BLaER1 (cell line): ENCODE measurements at regions not wholly inside any gene's neighbourhood (a gene's known extent, or its start where the extent isn't known, plus 50 kb on each side); places are given as distances from the start of the nearest gene placed in this dataset.

Experiments
- H3K27ac ChIP-seq: shearing (Covaris generic); formaldehyde crosslinking; 2 replicates; pipeline ENCODE4 v1.8.1; 2022
- H3K27me3 ChIP-seq: shearing (Covaris generic); formaldehyde crosslinking; 2 replicates; pipeline ENCODE4 v1.8.1; 2022
- H3K36me3 ChIP-seq: shearing (Covaris generic); formaldehyde crosslinking; 2 replicates; pipeline ENCODE4 v1.8.1; 2022
- H3K4me1 ChIP-seq: shearing (Covaris generic); formaldehyde crosslinking; 2 replicates; pipeline ENCODE4 v1.8.1; 2022
- H3K4me2 ChIP-seq: shearing (Covaris generic); formaldehyde crosslinking; 2 replicates; pipeline ENCODE4 v1.8.1; 2022
- H3K4me3 ChIP-seq: shearing (Covaris generic); formaldehyde crosslinking; 2 replicates; pipeline ENCODE4 v1.8.1; 2022
- H3K9ac ChIP-seq: shearing (Covaris generic); formaldehyde crosslinking; 2 replicates; pipeline ENCODE4 v1.8.1; 2022
- H3K9me3 ChIP-seq: shearing (Covaris generic); formaldehyde crosslinking; 2 replicates; pipeline ENCODE4 v1.8.1; 2022
- H4K20me1 ChIP-seq: shearing (Covaris generic); formaldehyde crosslinking; 2 replicates; pipeline ENCODE4 v1.8.1; 2022
- Cebpa-rat ChIP-seq: shearing (Covaris generic); IDR thresholded peaks from 2 replicates; pipeline ENCODE4 v1.8.1; 2022

DNA sequence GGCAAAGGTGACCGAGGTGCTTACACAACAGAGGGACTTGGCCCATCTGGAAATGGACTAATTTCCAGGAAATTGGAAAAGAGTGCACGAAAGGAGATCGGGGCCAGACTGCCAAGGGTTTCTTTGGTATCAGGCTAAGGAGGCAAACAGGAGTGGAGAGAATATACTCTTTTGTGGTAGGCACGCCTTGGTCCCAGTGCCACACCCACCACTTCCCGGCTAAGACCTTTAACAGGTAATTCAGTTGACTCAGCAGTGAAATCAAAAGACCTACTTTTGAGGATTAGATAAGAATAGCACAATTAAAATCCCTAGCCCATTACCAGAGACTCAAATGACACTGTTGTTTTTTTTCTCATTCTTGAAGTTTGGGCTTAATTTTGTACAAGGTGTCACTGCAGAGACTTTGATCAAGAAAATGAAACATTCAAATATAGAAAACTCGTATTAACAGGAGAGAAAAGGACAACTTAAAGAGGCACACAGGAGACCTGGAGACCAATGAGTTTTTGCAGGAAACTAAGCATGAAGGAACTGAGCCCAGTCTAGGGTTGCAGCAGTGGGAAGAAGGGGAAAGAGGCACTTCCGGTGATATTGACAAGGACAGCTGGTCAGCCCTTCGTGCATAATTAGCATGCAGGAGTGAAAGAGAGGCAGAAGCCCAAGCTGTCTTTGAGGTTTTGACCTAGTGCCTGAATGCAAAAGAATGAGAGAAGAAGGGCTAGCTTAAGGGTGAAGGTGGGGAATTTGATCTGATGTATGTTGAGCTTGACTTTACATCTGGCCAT, 265.5 kb upstream of the CCL2 start:
- no peaks in the 10 kb centered on the region for H3K27me3 ChIP-seq
- TF ChIP-seq Cebpa-rat, result no peak

DNA sequence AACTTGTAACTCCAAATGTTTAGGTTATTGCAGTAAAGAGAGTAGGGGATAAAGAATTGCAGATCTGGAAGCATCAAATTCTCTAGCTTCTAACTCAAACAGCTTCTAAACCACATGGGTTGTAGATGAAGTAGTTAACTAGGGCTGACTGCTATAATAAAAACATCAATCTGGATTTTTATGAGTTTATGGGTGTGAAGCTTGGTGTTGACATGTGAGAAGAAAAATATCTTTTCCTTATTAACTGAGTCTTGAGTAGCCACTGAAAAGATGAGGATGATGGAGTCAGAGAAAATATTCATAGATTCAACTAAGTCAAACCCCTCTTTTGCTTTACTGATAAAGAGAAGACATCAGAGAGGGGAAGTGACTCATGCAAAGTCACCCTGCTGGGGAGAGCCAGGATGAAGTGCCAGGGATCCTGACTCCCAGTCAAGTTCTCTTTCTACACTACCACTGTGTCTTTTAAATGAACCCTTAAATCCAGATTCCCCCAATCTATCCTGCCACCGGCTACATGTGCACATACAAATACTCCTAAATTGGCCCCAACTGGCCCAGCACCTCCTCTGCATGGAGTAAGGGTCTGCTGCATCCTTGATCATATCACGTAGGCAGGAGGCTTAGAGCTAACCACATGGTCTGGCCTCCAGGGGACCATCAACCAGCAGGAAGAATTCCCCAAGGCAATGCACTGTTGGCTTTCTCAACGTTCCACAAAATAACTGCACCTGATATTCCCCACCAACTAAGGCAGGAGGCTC, 264.0 kb upstream of the CCL2 start:
- peaks cover 35% of the 10 kb centered on the region for H3K4me1 ChIP-seq
- H3K4me2 ChIP-seq, result peak overlapping the region; percentile 70
- H3K4me3 ChIP-seq, result no peak overlapping the region
- no peaks in the 10 kb centered on the region for H3K27me3 ChIP-seq
- TF ChIP-seq Cebpa-rat, result no peak
- H3K27ac ChIP-seq, result no peak overlapping the region
- H3K9ac ChIP-seq, result no peak overlapping the region
- peaks cover 6% of the 10 kb centered on the region; the same call in 1 of the 2 replicates for H3K9me3 ChIP-seq
- H4K20me1 ChIP-seq, result no peaks in the 10 kb centered on the region
- no peaks in the 10 kb centered on the region for H3K36me3 ChIP-seq

More for the DNA sequence above, 265.5 kb upstream of the CCL2 start:
- peaks cover 35% of the 10 kb centered on the region for H3K4me1 ChIP-seq
- H3K27ac ChIP-seq, result no peak overlapping the region
- H3K36me3 ChIP-seq, result no peaks in the 10 kb centered on the region
- H3K9me3 ChIP-seq, result peaks cover 6% of the 10 kb centered on the region; the same call in 1 of the 2 replicates
- H3K4me3 ChIP-seq, result no peak overlapping the region
- H3K9ac ChIP-seq, result no peak overlapping the region
- no peaks in the 10 kb centered on the region for H4K20me1 ChIP-seq
- peak overlapping the region; percentile 70 for H3K4me2 ChIP-seq

- no peak overlapping the region for H3K27ac ChIP-seq
These were observed 263.0 kb upstream of the CCL2 start for GRCh38 chr17:33992113-33992512.

GRCh38 chr17:34000639-34001038, 254.4 kb upstream of the CCL2 start:
- Histone ChIP-seq H3K27ac (no peak overlapping the region), H3K9me3 (peaks cover 21% of the 10 kb centered on the region), H3K4me1 (no peaks in the 10 kb centered on the region), H3K9ac (no peak overlapping the region), H3K27me3 (no peaks in the 10 kb centered on the region), H3K4me3 (no peak overlapping the region), H4K20me1 (no peaks in the 10 kb centered on the region), H3K36me3 (0 out of 2 replicates have a peak, but pooled peaks cover 3% of the 10 kb centered on the region), H3K4me2 (no peak overlapping the region)
- TF ChIP-seq Cebpa-rat, result no peak

More at GRCh38 chr17:33992113-33992512, 263.0 kb upstream of the CCL2 start:
- no peak overlapping the region for H3K9ac ChIP-seq
- peaks cover 35% of the 10 kb centered on the region for H3K4me1 ChIP-seq
- no peaks in the 10 kb centered on the region for H3K27me3 ChIP-seq
- H4K20me1 ChIP-seq, result no peaks in the 10 kb centered on the region
- no peak overlapping the region for H3K4me3 ChIP-seq
- H3K4me2 ChIP-seq, result peak overlapping the region; percentile 70
- no peaks in the 10 kb centered on the region for H3K36me3 ChIP-seq
- TF ChIP-seq Cebpa-rat, result no peak
- H3K9me3 ChIP-seq, result peaks cover 6% of the 10 kb centered on the region; the same call in 1 of the 2 replicates

- Histone ChIP-seq H3K9ac (no peak overlapping the region), H3K27me3 (no peaks in the 10 kb centered on the region), H4K20me1 (no peaks in the 10 kb centered on the region), H3K4me3 (no peak overlapping the region), H3K4me1 (no peaks in the 10 kb centered on the region), H3K9me3 (peaks cover 21% of the 10 kb centered on the region), H3K4me2 (no peak overlapping the region), H3K27ac (no peak overlapping the region), H3K36me3 (0 out of 2 replicates have a peak, but pooled peaks cover 3% of the 10 kb centered on the region)
- no peak for TF ChIP-seq Cebpa-rat
These were observed 253.8 kb upstream of the CCL2 start for GRCh38 chr17:34001246-34001645.

GRCh38 chr17:34006126-34006525, 249.0 kb upstream of the CCL2 start:
- H3K36me3 ChIP-seq, result 0 out of 2 replicates have a peak, but pooled peaks cover 3% of the 10 kb centered on the region
- no peaks in the 10 kb centered on the region for H3K4me1 ChIP-seq
- no peak overlapping the region for H3K4me3 ChIP-seq
- TF ChIP-seq Cebpa-rat, result no peak
- H3K9ac ChIP-seq, result no peak overlapping the region
- no peak overlapping the region for H3K4me2 ChIP-seq
- no peaks in the 10 kb centered on the region for H4K20me1 ChIP-seq
- no peaks in the 10 kb centered on the region for H3K27me3 ChIP-seq
- peaks cover 6% of the 10 kb centered on the region for H3K9me3 ChIP-seq
- H3K27ac ChIP-seq, result no peak overlapping the region

DNA sequence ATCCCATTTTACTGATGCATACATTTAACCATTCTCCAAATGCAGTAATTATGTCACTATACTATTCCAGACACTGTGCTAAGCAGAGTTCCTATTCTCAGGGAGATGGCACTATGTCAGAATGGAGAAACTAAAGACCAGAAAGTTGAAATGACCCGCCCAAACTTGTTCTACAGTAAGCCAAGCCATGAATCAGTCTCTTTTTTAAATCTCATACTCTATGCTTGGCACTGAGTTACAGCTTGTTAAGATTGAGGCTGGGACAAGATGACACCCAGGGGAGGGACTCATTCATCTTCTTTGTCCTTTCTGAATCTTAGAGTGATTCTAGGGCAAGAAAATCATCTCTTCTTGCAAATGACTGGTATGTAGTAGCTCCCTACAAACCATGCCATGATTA, 247.0 kb upstream of the CCL2 start:
- TF ChIP-seq Cebpa-rat, result no peak
- no peaks in the 10 kb centered on the region for H3K9me3 ChIP-seq
- no peak overlapping the region for H3K4me2 ChIP-seq
- no peaks in the 10 kb centered on the region for H3K27me3 ChIP-seq
- H3K9ac ChIP-seq, result no peak overlapping the region
- H3K27ac ChIP-seq, result no peak overlapping the region
- H3K36me3 ChIP-seq, result no peaks in the 10 kb centered on the region
- H4K20me1 ChIP-seq, result no peaks in the 10 kb centered on the region
- H3K4me1 ChIP-seq, result no peaks in the 10 kb centered on the region
- no peak overlapping the region for H3K4me3 ChIP-seq

DNA sequence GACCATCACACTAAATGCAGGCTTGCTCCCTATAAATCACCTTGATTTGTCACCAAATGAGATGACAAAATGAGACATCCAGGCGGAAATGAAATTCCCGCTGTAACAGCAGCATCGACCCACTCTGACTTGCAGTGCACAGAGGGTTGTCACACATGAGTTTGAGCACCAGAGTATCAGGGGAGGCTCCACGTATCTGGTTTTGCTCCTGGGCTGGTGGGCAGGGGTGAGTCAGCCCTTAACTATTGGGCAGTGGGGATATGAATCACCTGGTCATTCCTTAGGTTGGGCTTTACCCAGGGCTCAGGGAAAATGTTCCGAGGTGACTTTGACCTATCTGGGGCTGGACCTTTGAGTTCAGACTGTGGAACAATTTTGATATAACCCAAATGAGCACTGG, 245.2 kb upstream of the CCL2 start:
- H3K4me2 ChIP-seq, result no peak overlapping the region
- H3K9me3 ChIP-seq, result no peaks in the 10 kb centered on the region
- H3K36me3 ChIP-seq, result no peaks in the 10 kb centered on the region
- no peaks in the 10 kb centered on the region for H3K4me1 ChIP-seq
- TF ChIP-seq Cebpa-rat, result no peak
- no peak overlapping the region for H3K27ac ChIP-seq
- no peaks in the 10 kb centered on the region for H4K20me1 ChIP-seq
- no peak overlapping the region for H3K9ac ChIP-seq
- H3K4me3 ChIP-seq, result no peak overlapping the region
- no peaks in the 10 kb centered on the region for H3K27me3 ChIP-seq

DNA sequence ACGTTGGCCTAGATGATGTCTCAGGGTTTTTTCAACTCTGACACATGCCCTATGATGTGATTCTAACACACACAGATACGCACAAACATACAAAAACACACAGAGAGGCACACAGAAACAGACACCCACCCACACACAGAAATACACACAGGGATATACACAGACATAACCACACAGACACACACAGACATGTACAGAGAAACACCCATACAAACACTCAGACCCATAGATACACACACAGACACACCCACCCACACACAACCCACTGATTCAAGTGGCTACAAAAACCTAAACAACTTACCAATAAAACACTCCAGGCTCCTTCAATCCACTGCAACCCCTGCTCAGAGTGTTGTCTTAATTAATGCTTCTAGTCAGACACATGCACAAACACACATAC, 244.6 kb upstream of the CCL2 start:
- Histone ChIP-seq H3K4me1 (no peaks in the 10 kb centered on the region), H3K27me3 (no peaks in the 10 kb centered on the region), H3K36me3 (no peaks in the 10 kb centered on the region), H3K9ac (no peak overlapping the region), H3K4me3 (no peak overlapping the region), H3K9me3 (no peaks in the 10 kb centered on the region), H3K27ac (no peak overlapping the region), H3K4me2 (no peak overlapping the region), H4K20me1 (no peaks in the 10 kb centered on the region)
- TF ChIP-seq Cebpa-rat, result no peak

- Histone ChIP-seq H3K27ac (no peak overlapping the region), H4K20me1 (no peaks in the 10 kb centered on the region), H3K36me3 (no peaks in the 10 kb centered on the region), H3K9me3 (no peaks in the 10 kb centered on the region), H3K4me2 (no peak overlapping the region), H3K4me3 (no peak overlapping the region), H3K27me3 (no peaks in the 10 kb centered on the region), H3K4me1 (no peaks in the 10 kb centered on the region), H3K9ac (no peak overlapping the region)
- no peak for TF ChIP-seq Cebpa-rat
These were observed 243.5 kb upstream of the CCL2 start for GRCh38 chr17:34011599-34011998.
